ENCODE measurements at regions not wholly inside any gene's neighbourhood (a gene's known extent, or its start where the extent isn't known, plus 50 kb on each side); places are given as distances from the start of the nearest gene placed in this dataset.

DNA sequence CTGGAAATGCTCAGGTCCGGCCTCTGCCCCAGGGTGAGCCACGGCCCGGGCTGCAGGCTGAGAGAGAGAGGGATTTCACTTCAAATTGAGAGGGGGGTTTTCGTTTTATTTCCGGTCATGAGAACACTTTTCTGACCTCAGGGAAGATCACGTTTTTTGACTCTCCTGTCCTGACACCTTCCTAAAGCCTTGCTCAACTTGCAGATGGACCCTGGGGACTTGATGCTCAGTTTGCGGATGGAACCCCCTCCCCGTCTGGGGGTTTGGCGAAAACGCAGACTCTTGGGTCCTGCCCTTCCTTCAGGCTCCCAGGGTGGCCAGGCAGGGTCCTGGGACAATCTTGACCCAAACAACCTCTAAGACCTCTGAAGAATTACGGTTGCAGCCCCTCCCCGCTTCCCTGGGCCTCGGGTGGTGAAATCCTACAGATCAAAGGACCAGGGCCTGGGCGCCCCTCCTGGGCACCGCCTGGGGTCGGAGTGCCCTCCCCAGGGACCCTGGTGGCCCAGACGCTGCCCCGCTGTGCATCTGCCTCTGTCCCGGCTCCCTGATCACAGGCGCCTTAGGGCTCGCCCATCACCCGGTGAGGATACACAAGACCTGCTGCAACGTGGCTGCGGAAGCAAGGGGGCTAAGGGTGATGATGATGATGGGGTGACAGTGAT lies 148.2 kb downstream of the ERMARD start:
- Histone ChIP-seq H3K9me3 (no peaks in the 10 kb centered on the region), H3K27ac (no peak overlapping the region), H3K4me3 (peak overlapping the region in 1 of 2 donors; percentile 45), H3K4me1 (no peaks in the 10 kb centered on the region), H3K36me3 (ENCODE audit: low read depth, missing control alignments) (no peaks in the 10 kb centered on the region), H3K27me3 (no peaks in the 10 kb centered on the region)
- 43 to 57% methylated on average over 8 to 24 of the region's 24 CpGs for WGBS, 2 donors
- intact Hi-C loops (cut with DNase I; ENCODE audit: low total_unique reads), result no loop called here
- DNase-seq, result no peak
- TF ChIP-seq, protein P1, sequence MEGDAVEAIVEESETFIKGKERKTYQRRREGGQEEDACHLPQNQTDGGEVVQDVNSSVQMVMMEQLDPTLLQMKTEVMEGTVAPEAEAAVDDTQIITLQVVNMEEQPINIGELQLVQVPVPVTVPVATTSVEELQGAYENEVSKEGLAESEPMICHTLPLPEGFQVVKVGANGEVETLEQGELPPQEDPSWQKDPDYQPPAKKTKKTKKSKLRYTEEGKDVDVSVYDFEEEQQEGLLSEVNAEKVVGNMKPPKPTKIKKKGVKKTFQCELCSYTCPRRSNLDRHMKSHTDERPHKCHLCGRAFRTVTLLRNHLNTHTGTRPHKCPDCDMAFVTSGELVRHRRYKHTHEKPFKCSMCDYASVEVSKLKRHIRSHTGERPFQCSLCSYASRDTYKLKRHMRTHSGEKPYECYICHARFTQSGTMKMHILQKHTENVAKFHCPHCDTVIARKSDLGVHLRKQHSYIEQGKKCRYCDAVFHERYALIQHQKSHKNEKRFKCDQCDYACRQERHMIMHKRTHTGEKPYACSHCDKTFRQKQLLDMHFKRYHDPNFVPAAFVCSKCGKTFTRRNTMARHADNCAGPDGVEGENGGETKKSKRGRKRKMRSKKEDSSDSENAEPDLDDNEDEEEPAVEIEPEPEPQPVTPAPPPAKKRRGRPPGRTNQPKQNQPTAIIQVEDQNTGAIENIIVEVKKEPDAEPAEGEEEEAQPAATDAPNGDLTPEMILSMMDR (IDR thresholded peaks at IDR 0.05), result no peak
- TF ChIP-seq POLR2A (IDR thresholded peaks at IDR 0.05), result no peak

DNA sequence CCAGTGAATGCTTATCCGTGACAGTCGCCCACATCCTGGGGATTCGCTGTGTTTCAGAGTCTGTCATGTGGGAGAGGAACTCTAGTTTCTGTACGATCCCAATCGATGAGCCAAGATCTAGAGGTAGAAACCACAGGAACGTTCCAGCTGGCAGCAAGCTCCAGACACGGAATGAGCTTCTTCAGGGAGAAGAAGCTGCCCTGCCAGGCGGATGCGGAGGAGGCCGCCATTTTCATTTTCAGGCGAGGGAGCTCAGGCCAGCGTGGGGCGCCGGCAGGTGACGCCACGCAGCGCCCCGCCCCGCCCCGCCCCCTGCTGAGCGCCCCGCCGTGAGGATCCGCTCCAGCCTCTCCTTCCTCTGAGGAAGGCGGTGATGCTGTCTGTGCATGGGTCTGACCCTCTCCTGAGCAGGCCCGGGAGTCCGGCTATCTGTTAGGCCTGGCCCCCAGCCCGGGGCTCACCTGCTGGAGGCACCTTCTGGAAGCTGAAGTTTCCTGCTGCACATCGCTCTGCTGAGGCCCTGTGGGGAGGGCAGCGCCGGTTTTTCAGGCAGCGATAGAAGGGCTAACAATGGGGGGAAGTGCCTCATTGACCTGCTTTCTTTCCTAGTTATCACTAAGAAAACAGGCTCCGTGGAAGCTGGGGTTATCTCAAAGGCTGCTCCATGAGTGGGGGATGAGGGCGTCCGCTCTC lies 147.5 kb downstream of the ERMARD start:
- Histone ChIP-seq H3K36me3 (ENCODE audit: low read depth, missing control alignments) (no peaks in the 10 kb centered on the region), H3K4me1 (no peaks in the 10 kb centered on the region), H3K27me3 (no peaks in the 10 kb centered on the region), H3K27ac (no peak overlapping the region), H3K4me3 (peak overlapping the region; percentile 0 to 45), H3K9me3 (no peaks in the 10 kb centered on the region)
- intact Hi-C loops (cut with DNase I; ENCODE audit: low total_unique reads), result no loop called here
- TF ChIP-seq POLR2A (IDR thresholded peaks at IDR 0.05), result no peak
- TF ChIP-seq, protein P1 (IDR thresholded peaks at IDR 0.05), result no peak
- 46 to 76% methylated on average over 11 to 35 of the region's 35 CpGs for WGBS, 2 donors
- DNase-seq, result peak; percentile 28

DNA sequence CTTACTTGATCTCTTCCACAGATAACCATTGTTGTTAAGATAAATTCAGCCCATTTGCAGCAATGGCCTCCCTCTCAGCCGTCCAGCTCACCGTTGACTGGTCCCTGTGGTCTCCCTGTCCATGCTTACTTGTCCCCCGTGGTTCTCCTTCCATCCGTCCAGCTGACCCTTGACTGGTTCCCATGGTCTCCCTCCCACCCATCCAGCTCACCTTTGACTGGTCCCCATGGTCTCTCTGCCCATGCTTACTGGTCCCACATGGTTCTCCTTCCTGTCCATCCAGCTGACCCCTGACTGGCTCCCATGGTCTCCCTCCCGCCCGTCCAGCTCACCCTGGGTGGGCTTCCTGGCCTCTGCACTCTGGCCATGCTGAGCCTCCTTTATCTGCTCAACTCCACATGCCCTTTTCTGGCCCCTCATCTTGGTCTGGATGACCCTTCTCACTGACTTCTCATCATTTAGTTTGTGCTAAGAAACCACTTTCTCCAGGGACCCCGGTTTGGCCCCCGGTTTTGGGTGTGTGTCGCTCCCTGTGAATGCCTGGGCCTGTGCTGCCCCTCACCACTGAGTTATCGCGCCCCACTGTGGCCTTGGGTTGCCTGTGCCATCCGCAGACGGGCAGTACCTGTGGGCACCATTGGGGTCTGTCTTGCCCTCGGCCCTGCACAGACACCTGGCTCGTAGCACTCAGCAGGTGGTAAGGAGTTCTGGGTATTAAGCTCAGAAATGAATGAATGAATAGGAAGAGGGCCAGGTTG lies 146.4 kb downstream of the ERMARD start:
- no peak for TF ChIP-seq POLR2A (IDR thresholded peaks at IDR 0.05)
- TF ChIP-seq, protein P1 (IDR thresholded peaks at IDR 0.05), result no peak
- intact Hi-C loops (cut with DNase I; ENCODE audit: low total_unique reads), result no loop called here
- Histone ChIP-seq H3K9me3 (no peaks in the 10 kb centered on the region), H3K27ac (no peak overlapping the region), H3K4me3 (no peak overlapping the region), H3K27me3 (no peaks in the 10 kb centered on the region), H3K36me3 (ENCODE audit: low read depth, missing control alignments) (no peaks in the 10 kb centered on the region), H3K4me1 (no peaks in the 10 kb centered on the region)
- WGBS, 2 donors, result 85 to 96% methylated on average over 15 of the region's 15 CpGs
- no peak for DNase-seq

DNA sequence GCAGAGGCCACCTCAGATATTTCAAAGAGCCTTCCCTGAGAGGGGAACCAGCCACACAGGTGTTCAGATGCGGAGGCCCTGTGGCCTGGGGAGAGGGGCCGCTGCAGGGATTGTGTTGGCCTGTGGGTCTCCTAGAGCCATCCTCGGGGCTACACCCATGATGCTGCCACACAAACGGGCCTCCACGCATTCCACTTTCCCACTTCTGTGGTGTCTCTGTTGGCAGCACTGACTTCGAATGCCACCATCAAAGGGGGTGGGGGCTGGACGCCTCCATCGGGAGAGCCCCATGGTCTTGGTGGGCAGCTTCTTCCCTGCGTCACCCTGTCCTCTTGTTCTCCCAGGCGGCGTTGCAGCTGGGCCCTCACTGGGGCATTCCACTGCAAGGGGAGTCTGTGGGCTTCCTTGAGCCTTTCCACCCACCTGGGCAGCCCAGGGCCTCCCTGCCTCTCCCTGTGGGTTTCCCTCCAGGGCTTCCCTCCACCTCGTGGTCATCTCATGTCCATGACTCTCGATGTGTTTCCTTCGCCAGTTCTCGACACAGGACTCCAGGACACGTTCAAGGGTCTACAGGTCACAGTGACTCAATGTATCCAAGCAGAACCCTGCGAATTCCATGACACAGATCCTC lies 145.5 kb downstream of the ERMARD start:
- no peak for DNase-seq
- no peaks in the 10 kb centered on the region for H3K9me3 ChIP-seq
- intact Hi-C loops (cut with DNase I; ENCODE audit: low total_unique reads), result no loop called here
- H3K4me3 ChIP-seq, result no peak overlapping the region
- H3K36me3 ChIP-seq (ENCODE audit: low read depth, missing control alignments), result no peaks in the 10 kb centered on the region
- TF ChIP-seq, protein P1 (IDR thresholded peaks at IDR 0.05), result no peak
- no peak for TF ChIP-seq POLR2A (IDR thresholded peaks at IDR 0.05)
- no peak overlapping the region for H3K27ac ChIP-seq
- H3K4me1 ChIP-seq, result no peaks in the 10 kb centered on the region
- no peaks in the 10 kb centered on the region for H3K27me3 ChIP-seq
- WGBS, 2 donors, result 92 to 94% methylated on average over 15 to 17 of the region's 17 CpGs

All from testis (tissue), 2 donors.